ENCODE measurements at regions not wholly inside any gene's neighbourhood (a gene's known extent, or its start where the extent isn't known, plus 50 kb on each side); places are given as distances from the start of the nearest gene placed in this dataset.
"Not testable (repeated sequence)": the region's sequence is repeated elsewhere in the genome, so short reads cannot be mapped to it uniquely, and the experiment has no call there.

- H3K27ac ChIP-seq, result no peak overlapping the region
- TF ChIP-seq CTCF (conservative IDR thresholded peaks at IDR 0.05), result no peak
These were observed 235.5 kb downstream of the TMEM161B start for GRCh38 chr5:88033191-88033590.

GRCh38 chr5:88029011-88029410, 239.6 kb downstream of the TMEM161B start:
- no peak for TF ChIP-seq CTCF (conservative IDR thresholded peaks at IDR 0.05)
- H3K27ac ChIP-seq, result no peak overlapping the region

- no peak overlapping the region for H3K27ac ChIP-seq
- no peak for TF ChIP-seq CTCF (conservative IDR thresholded peaks at IDR 0.05)
These were observed 247.5 kb downstream of the TMEM161B start for GRCh38 chr5:88021141-88021540.

GRCh38 chr5:88014984-88015383, 253.7 kb downstream of the TMEM161B start:
- H3K27ac ChIP-seq, result not testable (repeated sequence)

GRCh38 chr5:88000877-88001276, 267.8 kb downstream of the TMEM161B start:
- no peak for TF ChIP-seq CTCF (conservative IDR thresholded peaks at IDR 0.05)
- no peak overlapping the region for H3K27ac ChIP-seq

- no peak for TF ChIP-seq CTCF (conservative IDR thresholded peaks at IDR 0.05)
- H3K27ac ChIP-seq, result no peak overlapping the region
These were observed 271.0 kb downstream of the TMEM161B start for GRCh38 chr5:87997662-87998061.

GRCh38 chr5:87966213-87966612, 302.4 kb downstream of the TMEM161B start:
- TF ChIP-seq CTCF (conservative IDR thresholded peaks at IDR 0.05), result no peak
- H3K27ac ChIP-seq, result no peak overlapping the region

GRCh38 chr5:87954121-87954520, 314.5 kb downstream of the TMEM161B start:
- H3K27ac ChIP-seq, result no peak overlapping the region
- no peak for TF ChIP-seq CTCF (conservative IDR thresholded peaks at IDR 0.05)

All from VCaP (cell line).